Omental fat pad (tissue), 3 donors: ENCODE measurements at regions not wholly inside any gene's neighbourhood (a gene's known extent, or its start where the extent isn't known, plus 50 kb on each side); places are given as distances from the start of the nearest gene placed in this dataset.

Experiments used
- ATAC-seq: fragments of 150-250 bp; one replicate; pipeline ENCODE4 v1.9.1; 2016; ENCODE audit warnings: mild to moderate bottlenecking, moderate library complexity; ENCODE audit not compliant: low FRiP score
- DNase-seq: peaks from one replicate; pipeline ENCODE4 v3.0.0-alpha.2; 2019; ENCODE audit warnings: low spot score
- CTCF ChIP-seq, 3 donors: fragments of 450-650 bp; IDR thresholded peaks; one replicate each; pipeline ENCODE4 v1.5.1; 2016 to 2017; ENCODE audit warnings: antibody characterized with exemption in 3 of 3, mild to moderate bottlenecking in 3 of 3, moderate library complexity in 2 of 3

DNA sequence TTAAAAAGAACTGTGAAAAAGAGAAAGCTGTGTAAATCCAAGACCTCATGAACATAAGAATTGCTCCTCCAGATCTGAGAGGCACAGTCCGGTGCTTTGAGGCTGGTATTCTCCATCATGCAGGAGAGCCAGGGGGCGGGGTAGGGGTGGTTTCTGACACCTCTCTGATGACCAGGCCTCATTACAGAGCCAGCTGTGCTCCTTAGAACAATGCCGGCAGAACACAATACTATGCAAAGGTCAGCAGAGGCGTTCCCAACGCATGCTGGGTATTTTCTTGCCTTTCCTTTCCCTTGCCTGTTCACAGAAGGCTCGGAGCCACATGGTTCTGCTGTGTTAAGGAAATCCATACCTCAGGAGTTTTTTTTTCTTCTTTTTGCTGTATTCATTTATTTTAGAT lies 91.2 kb upstream of the SOD3 start:
- DNase-seq (no peak), ATAC-seq (no peak)
- no peak for TF ChIP-seq CTCF (IDR thresholded peaks at IDR 0.05)

DNA sequence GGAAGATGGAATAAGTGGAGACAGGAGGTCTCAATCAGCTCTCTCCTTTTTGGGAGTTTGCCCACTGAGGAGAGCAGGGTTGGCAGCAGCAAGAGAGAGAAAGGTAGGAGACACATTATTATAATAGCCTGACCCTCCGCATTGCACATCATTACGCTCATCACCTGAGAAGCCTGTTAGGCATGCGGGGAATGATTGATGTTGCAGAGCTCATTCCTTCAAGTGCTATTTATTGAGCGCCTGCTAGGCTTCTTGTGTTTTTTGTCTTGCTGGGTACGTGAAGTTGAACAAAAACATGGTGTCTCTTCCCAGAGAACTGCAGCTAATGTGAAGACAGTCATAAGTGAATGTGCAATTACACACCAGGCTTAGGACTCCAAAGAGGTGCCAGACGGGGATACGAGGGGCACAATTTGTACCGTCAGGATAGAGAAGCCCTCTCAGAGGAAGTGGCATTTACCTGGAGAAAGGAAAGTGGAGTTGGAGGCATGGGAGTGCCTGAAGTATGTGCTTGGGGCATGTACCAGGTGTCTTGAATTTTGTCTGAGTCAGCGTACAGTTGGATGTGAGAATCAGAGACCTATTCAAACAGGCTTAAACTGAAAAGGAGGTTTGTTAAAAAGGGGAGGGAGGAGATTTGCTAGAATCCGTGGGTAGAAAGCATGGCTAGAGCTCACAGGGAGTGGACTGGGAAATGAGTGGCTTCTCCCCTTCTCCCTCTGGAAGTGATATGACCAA lies 90.2 kb upstream of the SOD3 start:
- ATAC-seq: no peak
- no peak for TF ChIP-seq CTCF (IDR thresholded peaks at IDR 0.05)

GRCh38 chr4:24713604-24714003 lies 81.8 kb upstream of the SOD3 start:
- no peak for DNase-seq
- ATAC-seq: no peak
- no peak for TF ChIP-seq CTCF (IDR thresholded peaks at IDR 0.05)

More for the DNA sequence above, 90.2 kb upstream of the SOD3 start:
- no peak for DNase-seq

DNA sequence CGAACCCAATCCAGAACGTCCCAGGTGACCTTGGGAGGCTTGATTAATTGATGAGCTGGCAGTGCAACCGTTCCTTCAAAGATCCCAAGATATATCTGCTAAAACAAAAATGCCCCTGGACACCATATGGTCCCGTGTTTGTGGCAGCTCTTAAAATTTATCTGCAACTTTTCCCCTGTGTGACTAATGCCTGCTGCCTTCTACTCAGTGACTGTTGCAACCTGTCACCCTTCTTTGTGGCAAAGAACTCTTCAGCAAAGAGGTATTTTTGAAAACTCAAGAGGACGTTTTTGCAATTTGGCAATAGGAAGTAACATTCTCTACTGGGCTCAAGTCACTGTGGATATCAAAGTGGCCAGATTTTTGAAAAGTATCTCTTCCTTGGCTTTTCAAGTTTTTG lies 75.8 kb upstream of the SOD3 start:
- no peak for TF ChIP-seq CTCF (IDR thresholded peaks at IDR 0.05)
- DNase-seq (no peak), ATAC-seq (no peak)

GRCh38 chr4:24720436-24720835 lies 74.9 kb upstream of the SOD3 start:
- ATAC-seq: no peak
- TF ChIP-seq CTCF (IDR thresholded peaks at IDR 0.05): no peak
- DNase-seq: no peak

GRCh38 chr4:24720979-24721378 lies 74.4 kb upstream of the SOD3 start:
- TF ChIP-seq CTCF (IDR thresholded peaks at IDR 0.05): no peak
- ATAC-seq: no peak
- no peak for DNase-seq

DNA sequence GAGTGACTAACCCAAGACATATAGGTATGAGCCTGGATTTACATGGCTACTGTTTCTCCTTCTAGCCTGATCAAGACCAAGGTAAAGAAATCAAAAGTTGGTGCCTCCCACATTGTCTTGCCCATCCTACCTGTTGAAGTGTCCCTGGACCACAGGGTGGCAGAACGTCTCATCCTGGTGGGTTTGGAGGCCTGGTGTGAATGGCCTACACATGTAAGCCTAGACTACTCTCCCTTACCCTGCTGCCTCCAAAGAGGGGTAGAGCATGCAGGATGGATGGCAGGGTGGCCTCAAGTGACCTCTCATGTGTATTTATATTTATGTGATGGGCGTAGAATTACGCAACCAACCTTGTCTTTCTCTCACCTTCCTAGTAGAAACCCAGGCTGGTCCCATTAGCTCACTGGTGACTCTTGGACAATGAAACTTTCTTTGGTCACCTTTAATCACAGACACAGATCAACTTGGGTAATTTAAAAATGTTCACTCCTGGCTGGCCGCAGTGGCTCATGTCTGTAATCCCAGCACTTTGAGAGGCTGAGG lies 73.3 kb upstream of the SOD3 start:
- no peak for ATAC-seq
- DNase-seq: no peak
- TF ChIP-seq CTCF (IDR thresholded peaks at IDR 0.05): no peak
